Activated CD4-positive, alpha-beta memory T cell treated with anti-CD3 and anti-CD28 coated beads for 36 hours (primary cell): ENCODE measurements at regions not wholly inside any gene's neighbourhood (a gene's known extent, or its start where the extent isn't known, plus 50 kb on each side); places are given as distances from the start of the nearest gene placed in this dataset.

Source experiments
- CTCF ChIA-PET: fragments of 350-600 bp; sonication (Branson Sonifier 250); formaldehyde crosslinking; loops from one replicate; lab custom pipeline; 2021; ENCODE audit warnings: antibody characterized with exemption, inconsistent platforms; lab: Charles Lee
- POLR2A ChIA-PET: fragments of 350-600 bp; sonication (Branson Sonifier 250); formaldehyde crosslinking; loops from one replicate; lab custom pipeline; 2021; ENCODE audit warnings: antibody characterized with exemption; lab: Charles Lee
- DNase-seq: peaks from one replicate; pipeline ENCODE4 v3.0.0-alpha.2; 2020
- H3K27ac Mint-ChIP-seq: one replicate; pipeline ENCODE4 v1.8.0; 2021; ENCODE audit warnings: mixed read lengths
- H3K27me3 Mint-ChIP-seq: one replicate; pipeline ENCODE4 v1.8.0; 2021; ENCODE audit warnings: mixed read lengths
- H3K36me3 Mint-ChIP-seq: one replicate; pipeline ENCODE4 v1.8.0; 2021; ENCODE audit warnings: mixed read lengths
- H3K4me1 Mint-ChIP-seq: one replicate; pipeline ENCODE4 v1.8.0; 2021; ENCODE audit warnings: low read depth, mixed read lengths
- H3K4me3 Mint-ChIP-seq: one replicate; pipeline ENCODE4 v1.8.0; 2021; ENCODE audit warnings: mild to moderate bottlenecking, mixed read lengths
- H3K9me3 Mint-ChIP-seq: one replicate; pipeline ENCODE4 v1.8.0; 2021; ENCODE audit warnings: mixed read lengths
- intact Hi-C: fragments of 100-400 bp; cut with micrococcal nuclease; formaldehyde crosslinking; loops from one replicate; pipeline ENCODE4 v1.15.1; 2023

GRCh38 chr2:53450923-53451322 lies 316.7 kb upstream of the CHAC2 start:
- H3K9me3 Mint-ChIP-seq: no peaks in the 10 kb centered on the region
- DNase-seq: no peak
- ChIA-PET POLR2A (no interaction called here), CTCF (no interaction called here)
- no peaks in the 10 kb centered on the region for H3K36me3 Mint-ChIP-seq
- H3K27ac Mint-ChIP-seq: no peak overlapping the region
- H3K27me3 Mint-ChIP-seq: no peaks in the 10 kb centered on the region
- H3K4me3 Mint-ChIP-seq: no peak overlapping the region
- intact Hi-C loops: no loop called here
- H3K4me1 Mint-ChIP-seq: no peaks in the 10 kb centered on the region

GRCh38 chr2:53448591-53448990 lies 319.0 kb upstream of the CHAC2 start:
- H3K9me3 Mint-ChIP-seq: no peaks in the 10 kb centered on the region
- CTCF ChIA-PET: no interaction called here
- POLR2A ChIA-PET: no interaction called here
- peaks cover 2% of the 10 kb centered on the region for H3K4me1 Mint-ChIP-seq
- intact Hi-C loops: no loop called here
- H3K36me3 Mint-ChIP-seq: no peaks in the 10 kb centered on the region
- no peak for DNase-seq
- peaks cover 4% of the 10 kb centered on the region for H3K27me3 Mint-ChIP-seq
- no peak overlapping the region for H3K4me3 Mint-ChIP-seq
- H3K27ac Mint-ChIP-seq: no peak overlapping the region

GRCh38 chr2:53448086-53448485 lies 319.5 kb upstream of the CHAC2 start:
- CTCF ChIA-PET: no interaction called here
- H3K27ac Mint-ChIP-seq: no peak overlapping the region
- no peaks in the 10 kb centered on the region for H3K36me3 Mint-ChIP-seq
- no peak for DNase-seq
- no peaks in the 10 kb centered on the region for H3K9me3 Mint-ChIP-seq
- POLR2A ChIA-PET: no interaction called here
- H3K4me1 Mint-ChIP-seq: peaks cover 2% of the 10 kb centered on the region
- H3K4me3 Mint-ChIP-seq: no peak overlapping the region
- intact Hi-C loops: no loop called here
- peaks cover 4% of the 10 kb centered on the region for H3K27me3 Mint-ChIP-seq

GRCh38 chr2:53445383-53446070 lies 322.1 kb upstream of the CHAC2 start:
- Mint-ChIP-seq H3K4me1 (peaks cover 2% of the 10 kb centered on the region), H3K4me3 (no peak overlapping the region), H3K36me3 (no peaks in the 10 kb centered on the region), H3K27ac (no peak overlapping the region), H3K9me3 (no peaks in the 10 kb centered on the region), H3K27me3 (peaks cover 5% of the 10 kb centered on the region)
- ChIA-PET POLR2A (no interaction called here), CTCF (no interaction called here)
- peak; percentile 43 for DNase-seq
- intact Hi-C loops: no loop called here

GRCh38 chr2:53442783-53443182 lies 324.8 kb upstream of the CHAC2 start:
- Mint-ChIP-seq H3K4me1 (peaks cover 2% of the 10 kb centered on the region), H3K4me3 (no peak overlapping the region), H3K27ac (no peak overlapping the region), H3K9me3 (no peaks in the 10 kb centered on the region), H3K36me3 (no peaks in the 10 kb centered on the region), H3K27me3 (peaks cover 5% of the 10 kb centered on the region)
- intact Hi-C loops: no loop called here
- ChIA-PET CTCF (no interaction called here), POLR2A (no interaction called here)
- no peak for DNase-seq

GRCh38 chr2:53442093-53442492 lies 325.5 kb upstream of the CHAC2 start:
- Mint-ChIP-seq H3K27me3 (peaks cover 5% of the 10 kb centered on the region), H3K36me3 (no peaks in the 10 kb centered on the region), H3K9me3 (no peaks in the 10 kb centered on the region), H3K4me1 (peaks cover 2% of the 10 kb centered on the region), H3K27ac (no peak overlapping the region), H3K4me3 (no peak overlapping the region)
- CTCF ChIA-PET: no interaction called here
- intact Hi-C loops: no loop called here
- no peak for DNase-seq
- POLR2A ChIA-PET: no interaction called here

GRCh38 chr2:53438692-53439091 lies 328.9 kb upstream of the CHAC2 start:
- POLR2A ChIA-PET: no interaction called here
- Mint-ChIP-seq H3K27me3 (peaks cover 3% of the 10 kb centered on the region), H3K4me1 (no peaks in the 10 kb centered on the region), H3K27ac (no peak overlapping the region), H3K36me3 (no peaks in the 10 kb centered on the region), H3K4me3 (no peak overlapping the region), H3K9me3 (no peaks in the 10 kb centered on the region)
- CTCF ChIA-PET: no interaction called here
- no peak for DNase-seq
- intact Hi-C loops: no loop called here

- Mint-ChIP-seq H3K27me3 (peaks cover 3% of the 10 kb centered on the region), H3K27ac (no peak overlapping the region), H3K4me1 (no peaks in the 10 kb centered on the region), H3K9me3 (no peaks in the 10 kb centered on the region), H3K4me3 (no peak overlapping the region), H3K36me3 (no peaks in the 10 kb centered on the region)
- no peak for DNase-seq
- intact Hi-C loops: no loop called here
- ChIA-PET CTCF (no interaction called here), POLR2A (no interaction called here)
Measured at GRCh38 chr2:53438100-53438499, 329.5 kb upstream of the CHAC2 start.

GRCh38 chr2:53437371-53437770 lies 330.2 kb upstream of the CHAC2 start:
- Mint-ChIP-seq H3K4me3 (no peak overlapping the region), H3K9me3 (no peaks in the 10 kb centered on the region), H3K36me3 (no peaks in the 10 kb centered on the region), H3K27ac (no peak overlapping the region), H3K4me1 (no peaks in the 10 kb centered on the region), H3K27me3 (peaks cover 2% of the 10 kb centered on the region)
- intact Hi-C loops: no loop called here
- ChIA-PET CTCF (no interaction called here), POLR2A (no interaction called here)
- no peak for DNase-seq

- no peak overlapping the region for H3K4me3 Mint-ChIP-seq
- POLR2A ChIA-PET: no interaction called here
- no peak for DNase-seq
- intact Hi-C loops: no loop called here
- H3K36me3 Mint-ChIP-seq: no peaks in the 10 kb centered on the region
- CTCF ChIA-PET: no interaction called here
- peaks cover 2% of the 10 kb centered on the region for H3K27me3 Mint-ChIP-seq
- H3K27ac Mint-ChIP-seq: no peak overlapping the region
- no peaks in the 10 kb centered on the region for H3K9me3 Mint-ChIP-seq
- H3K4me1 Mint-ChIP-seq: no peaks in the 10 kb centered on the region
Measured at GRCh38 chr2:53436882-53437281, 330.7 kb upstream of the CHAC2 start.

- Mint-ChIP-seq H3K27ac (no peak overlapping the region), H3K36me3 (no peaks in the 10 kb centered on the region), H3K4me3 (no peak overlapping the region)
Measured at GRCh38 chr2:53435610-53436009, 332.0 kb upstream of the CHAC2 start.

GRCh38 chr2:53434466-53434865 lies 333.1 kb upstream of the CHAC2 start:
- Mint-ChIP-seq H3K27ac (no peak overlapping the region), H3K36me3 (no peaks in the 10 kb centered on the region), H3K27me3 (peaks cover 2% of the 10 kb centered on the region), H3K4me1 (no peaks in the 10 kb centered on the region), H3K9me3 (no peaks in the 10 kb centered on the region), H3K4me3 (no peak overlapping the region)
- intact Hi-C loops: no loop called here
- CTCF ChIA-PET: no interaction called here
- no peak for DNase-seq
- POLR2A ChIA-PET: no interaction called here

More at GRCh38 chr2:53435610-53436009, 332.0 kb upstream of the CHAC2 start:
- Mint-ChIP-seq H3K9me3 (no peaks in the 10 kb centered on the region), H3K27me3 (peaks cover 2% of the 10 kb centered on the region), H3K4me1 (no peaks in the 10 kb centered on the region)
- DNase-seq: no peak
- ChIA-PET CTCF (no interaction called here), POLR2A (no interaction called here)
- intact Hi-C loops: no loop called here

- no peak overlapping the region for H3K4me3 Mint-ChIP-seq
- H3K27ac Mint-ChIP-seq: no peak overlapping the region
- H3K27me3 Mint-ChIP-seq: peaks cover 2% of the 10 kb centered on the region
- no peak for DNase-seq
- intact Hi-C loops: no loop called here
- no peaks in the 10 kb centered on the region for H3K9me3 Mint-ChIP-seq
- CTCF ChIA-PET: no interaction called here
- H3K4me1 Mint-ChIP-seq: no peaks in the 10 kb centered on the region
- POLR2A ChIA-PET: no interaction called here
- H3K36me3 Mint-ChIP-seq: no peaks in the 10 kb centered on the region
Measured at GRCh38 chr2:53432936-53433335, 334.7 kb upstream of the CHAC2 start.
